Smooth muscle cell (in vitro differentiated cells): ENCODE measurements at regions not wholly inside any gene's neighbourhood (a gene's known extent, or its start where the extent isn't known, plus 50 kb on each side); places are given as distances from the start of the nearest gene placed in this dataset.
"Not testable (repeated sequence)": the region's sequence is repeated elsewhere in the genome, so short reads cannot be mapped to it uniquely, and the experiment has no call there.

Experiments
- DNase-seq: peaks from one replicate; lab custom pipeline; 2025; ENCODE audit not compliant: unreplicated experiment; lab: John Stamatoyannopoulos, UW
- H2AFZ ChIP-seq: fragments of 200-600 bp; sonication (generic); 2 replicates; pipeline ENCODE4 v1.6.0; 2016; ENCODE audit warnings: antibody characterized with exemption, low read depth, mild to moderate bottlenecking
- H3F3A ChIP-seq: fragments of 200-600 bp; sonication (generic); 2 replicates; pipeline ENCODE4 v1.6.0; 2017; ENCODE audit warnings: antibody characterized with exemption, low read depth
- H3K27ac ChIP-seq: fragments of 200-600 bp; sonication (generic); 2 replicates; pipeline ENCODE4 v1.5.1; 2016; ENCODE audit warnings: low read depth, mild to moderate bottlenecking
- H3K27me3 ChIP-seq: fragments of 200-600 bp; sonication (generic); 2 replicates; pipeline ENCODE4 v1.6.1; 2016; ENCODE audit warnings: low read depth, mild to moderate bottlenecking
- H3K36me3 ChIP-seq: fragments of 200-600 bp; sonication (generic); 2 replicates; pipeline ENCODE4 v1.5.1; 2016; ENCODE audit warnings: low read depth
- H3K4me1 ChIP-seq: fragments of 200-600 bp; sonication (generic); 2 replicates; pipeline ENCODE4 v1.5.1; 2016; ENCODE audit warnings: low read depth
- H3K4me2 ChIP-seq: fragments of 200-600 bp; sonication (generic); 2 replicates; pipeline ENCODE4 v1.6.0; 2016; ENCODE audit warnings: mild to moderate bottlenecking
- H3K4me3 ChIP-seq: fragments of 200-600 bp; sonication (generic); 2 replicates; pipeline ENCODE4 v1.5.1; 2016; ENCODE audit warnings: mild to moderate bottlenecking
- H3K79me2 ChIP-seq: fragments of 200-600 bp; sonication (generic); 2 replicates; pipeline ENCODE4 v1.6.0; 2016; ENCODE audit warnings: low read depth, mild to moderate bottlenecking
- H3K9ac ChIP-seq: fragments of 200-600 bp; sonication (generic); 2 replicates; pipeline ENCODE4 v1.6.0; 2016; ENCODE audit warnings: low read depth
- H3K9me3 ChIP-seq: fragments of 200-600 bp; sonication (generic); replicated peaks from 2 replicates; pipeline ENCODE4 v1.5.1; 2016; ENCODE audit warnings: low read depth
- H4K20me1 ChIP-seq: fragments of 200-600 bp; sonication (generic); 2 replicates; pipeline ENCODE4 v1.6.0; 2016; ENCODE audit warnings: low read depth
- CTCF ChIP-seq: fragments of 200-600 bp; sonication (generic); IDR thresholded peaks from 2 replicates; pipeline ENCODE4 v1.5.1; 2017; ENCODE audit warnings: borderline replicate concordance, mild to moderate bottlenecking, antibody characterized with exemption; ENCODE audit not compliant: insufficient read depth, poor library complexity, severe bottlenecking
- WGBS: methylation state at CpG from one replicate; pipeline ENCODE4 v1.1.7; 2016; ENCODE audit warnings: low lambda C conversion rate; 5-methylcytosine and 5-hydroxymethylcytosine counted together

DNA sequence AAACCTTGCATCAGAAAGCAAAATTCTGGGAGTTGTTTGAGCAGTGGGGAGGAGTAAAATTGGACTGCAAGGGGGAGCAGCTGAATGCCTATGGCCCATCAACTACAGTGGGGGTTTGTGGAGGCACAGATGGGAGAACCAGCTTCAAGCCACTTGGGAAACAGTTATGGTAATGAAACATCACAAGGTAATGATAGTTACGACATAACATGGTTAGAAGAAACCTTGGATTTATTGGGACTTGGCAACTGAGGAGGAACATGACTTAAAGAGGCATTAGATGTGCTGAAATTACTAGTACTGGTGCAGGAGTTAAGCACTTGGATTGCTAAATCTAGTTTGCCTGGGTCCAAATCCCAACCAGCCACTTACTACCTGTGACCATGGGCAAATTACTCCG, 868.4 kb downstream of the KCNMA1 start:
- Histone ChIP-seq H3K36me3 (no peaks in the 10 kb centered on the region), H3K4me2 (no peak overlapping the region), H2AFZ (no peak overlapping the region), H3K9ac (no peak overlapping the region), H3K27ac (no peak overlapping the region), H3K79me2 (no peaks in the 10 kb centered on the region), H4K20me1 (no peaks in the 10 kb centered on the region), H3F3A (no peaks in the 10 kb centered on the region), H3K27me3 (no peaks in the 10 kb centered on the region), H3K4me3 (no peak overlapping the region), H3K4me1 (no peaks in the 10 kb centered on the region), H3K9me3 (no peaks in the 10 kb centered on the region)
- DNase-seq = no peak
- no peak for TF ChIP-seq CTCF
- WGBS = 92% methylated on average over 2 of the region's 2 CpGs

DNA sequence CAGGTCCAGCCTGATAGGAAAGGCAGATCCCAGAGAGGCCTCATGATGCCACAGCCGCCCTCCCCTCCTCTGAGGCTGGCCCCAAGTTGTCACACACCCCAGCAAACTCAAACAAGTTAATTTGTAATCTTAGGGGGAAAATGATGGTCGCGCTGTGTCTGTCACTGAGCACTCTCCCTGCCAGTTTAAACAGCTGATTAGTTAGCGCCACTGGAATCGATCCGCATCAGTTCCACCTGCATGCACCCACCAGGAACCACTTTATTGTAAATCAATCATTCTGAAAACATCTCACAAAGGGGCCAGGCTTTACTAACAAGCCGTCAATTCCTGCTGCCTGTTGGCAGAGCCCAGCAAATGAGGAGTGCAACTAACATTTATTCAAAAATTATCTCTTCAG, 870.9 kb downstream of the KCNMA1 start:
- H3K79me2 ChIP-seq = no peaks in the 10 kb centered on the region
- H3K36me3 ChIP-seq = no peaks in the 10 kb centered on the region
- 96% methylated on average over 7 of the region's 7 CpGs for WGBS
- H3K27ac ChIP-seq = no peak overlapping the region
- H3K9ac ChIP-seq = no peak overlapping the region
- H4K20me1 ChIP-seq = no peaks in the 10 kb centered on the region
- no peaks in the 10 kb centered on the region for H3K27me3 ChIP-seq
- H3F3A ChIP-seq = no peaks in the 10 kb centered on the region
- H3K4me2 ChIP-seq = no peak overlapping the region
- no peaks in the 10 kb centered on the region for H3K4me1 ChIP-seq
- H2AFZ ChIP-seq = no peak overlapping the region
- DNase-seq = no peak
- no peaks in the 10 kb centered on the region for H3K9me3 ChIP-seq
- TF ChIP-seq CTCF = no peak
- no peak overlapping the region for H3K4me3 ChIP-seq

DNA sequence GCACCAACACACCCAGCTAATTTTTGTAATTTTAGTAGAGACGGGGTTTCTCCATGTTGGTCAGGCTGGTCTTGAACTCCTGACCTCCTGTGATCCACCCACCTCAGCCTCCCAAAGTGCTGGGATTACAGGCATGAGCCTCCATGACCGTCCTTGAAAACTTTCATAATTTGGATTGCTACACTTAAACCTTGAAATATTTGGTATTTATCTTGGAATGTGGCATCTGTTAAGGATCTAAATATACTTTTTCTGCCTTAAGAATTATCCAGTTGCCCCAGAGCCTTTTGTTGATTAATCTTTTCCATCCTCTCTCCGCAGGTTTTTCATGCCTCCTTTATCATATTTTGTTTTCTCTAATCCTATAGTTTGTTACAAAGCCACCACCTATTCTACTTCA, 872.7 kb downstream of the KCNMA1 start:
- not testable (repeated sequence) for H4K20me1 ChIP-seq, H3K4me2 ChIP-seq, H3K4me3 ChIP-seq, DNase-seq, H3K79me2 ChIP-seq, H3F3A ChIP-seq, H3K27me3 ChIP-seq, H3K4me1 ChIP-seq, H3K27ac ChIP-seq, H3K36me3 ChIP-seq, H2AFZ ChIP-seq, H3K9ac ChIP-seq, H3K9me3 ChIP-seq
- 69% methylated on average over 3 of the region's 3 CpGs for WGBS

GRCh38 chr10:76764177-76764576, 873.4 kb downstream of the KCNMA1 start:
- no peak overlapping the region for H3K9ac ChIP-seq
- no peaks in the 10 kb centered on the region for H3F3A ChIP-seq
- 85% methylated on average over 3 of the region's 3 CpGs for WGBS
- H3K4me3 ChIP-seq = no peak overlapping the region
- H2AFZ ChIP-seq = no peak overlapping the region
- H3K79me2 ChIP-seq = no peaks in the 10 kb centered on the region
- no peaks in the 10 kb centered on the region for H3K9me3 ChIP-seq
- no peaks in the 10 kb centered on the region for H4K20me1 ChIP-seq
- H3K27me3 ChIP-seq = no peaks in the 10 kb centered on the region
- TF ChIP-seq CTCF = no peak
- H3K4me1 ChIP-seq = no peaks in the 10 kb centered on the region
- no peak overlapping the region for H3K27ac ChIP-seq
- DNase-seq = no peak
- H3K4me2 ChIP-seq = no peak overlapping the region
- H3K36me3 ChIP-seq = no peaks in the 10 kb centered on the region
